NT2/D1 (cell line): ENCODE measurements at regions not wholly inside any gene's neighbourhood (a gene's known extent, or its start where the extent isn't known, plus 50 kb on each side); places are given as distances from the start of the nearest gene placed in this dataset.
A peak's percentile ranks its signal among the peaks of the same experiment; 100 is the strongest.

Source experiments
- DNase-seq: peaks from one replicate; pipeline ENCODE4 v3.0.0-alpha.2; 2011; ENCODE audit warnings: low read depth, low spot score
- H3K27me3 ChIP-seq: 2 replicates; pipeline ENCODE4 v1.6.0; 2011; ENCODE audit warnings: mild to moderate bottlenecking; ENCODE audit not compliant: insufficient read length, insufficient read depth
- H3K36me3 ChIP-seq: 2 replicates; pipeline ENCODE4 v1.6.1; 2011; ENCODE audit warnings: mild to moderate bottlenecking, low read length, mixed read lengths; ENCODE audit not compliant: insufficient read depth, insufficient read length
- H3K4me1 ChIP-seq: 2 replicates; pipeline ENCODE4 v1.5.1; 2011; ENCODE audit not compliant: insufficient read depth, insufficient read length
- H3K4me3 ChIP-seq: 2 replicates; pipeline ENCODE4 v1.5.1; 2011; ENCODE audit warnings: low read depth; ENCODE audit not compliant: insufficient read length
- H3K9ac ChIP-seq: 2 replicates; pipeline ENCODE4 v1.6.0; 2011; ENCODE audit warnings: low read depth; ENCODE audit not compliant: insufficient read length
- H3K9me3 ChIP-seq: 2 replicates; pipeline ENCODE4 v1.5.1; 2011; ENCODE audit warnings: mild to moderate bottlenecking, low read length; ENCODE audit not compliant: insufficient read depth
- SUZ12 ChIP-seq: IDR thresholded peaks from 2 replicates; pipeline ENCODE4 v1.6.1; 2011; ENCODE audit not compliant: insufficient read length, insufficient read depth; ENCODE audit errors: extremely low read depth
- YY1 ChIP-seq: IDR thresholded peaks from 2 replicates; pipeline ENCODE4 v1.6.1; 2011; ENCODE audit not compliant: insufficient read length, insufficient read depth
- ZNF274 ChIP-seq: IDR thresholded peaks from 2 replicates; pipeline ENCODE4 v1.6.1; 2011; ENCODE audit warnings: mild to moderate bottlenecking, low read depth, low read length

- no peaks in the 10 kb centered on the region for H3K4me1 ChIP-seq
- TF ChIP-seq SUZ12 (no peak), YY1 (no peak), ZNF274 (no peak)
- no peaks in the 10 kb centered on the region; the same call in 1 of the 2 replicates for H3K9me3 ChIP-seq
- no peaks in the 10 kb centered on the region for H3K36me3 ChIP-seq
- DNase-seq = no peak
- peaks cover 89% of the 10 kb centered on the region for H3K27me3 ChIP-seq
- H3K4me3 ChIP-seq = no peak overlapping the region
- H3K9ac ChIP-seq = no peak overlapping the region
Measured at GRCh38 chr20:61119794-61120410, 132.2 kb upstream of the CDH4 start.

DNA sequence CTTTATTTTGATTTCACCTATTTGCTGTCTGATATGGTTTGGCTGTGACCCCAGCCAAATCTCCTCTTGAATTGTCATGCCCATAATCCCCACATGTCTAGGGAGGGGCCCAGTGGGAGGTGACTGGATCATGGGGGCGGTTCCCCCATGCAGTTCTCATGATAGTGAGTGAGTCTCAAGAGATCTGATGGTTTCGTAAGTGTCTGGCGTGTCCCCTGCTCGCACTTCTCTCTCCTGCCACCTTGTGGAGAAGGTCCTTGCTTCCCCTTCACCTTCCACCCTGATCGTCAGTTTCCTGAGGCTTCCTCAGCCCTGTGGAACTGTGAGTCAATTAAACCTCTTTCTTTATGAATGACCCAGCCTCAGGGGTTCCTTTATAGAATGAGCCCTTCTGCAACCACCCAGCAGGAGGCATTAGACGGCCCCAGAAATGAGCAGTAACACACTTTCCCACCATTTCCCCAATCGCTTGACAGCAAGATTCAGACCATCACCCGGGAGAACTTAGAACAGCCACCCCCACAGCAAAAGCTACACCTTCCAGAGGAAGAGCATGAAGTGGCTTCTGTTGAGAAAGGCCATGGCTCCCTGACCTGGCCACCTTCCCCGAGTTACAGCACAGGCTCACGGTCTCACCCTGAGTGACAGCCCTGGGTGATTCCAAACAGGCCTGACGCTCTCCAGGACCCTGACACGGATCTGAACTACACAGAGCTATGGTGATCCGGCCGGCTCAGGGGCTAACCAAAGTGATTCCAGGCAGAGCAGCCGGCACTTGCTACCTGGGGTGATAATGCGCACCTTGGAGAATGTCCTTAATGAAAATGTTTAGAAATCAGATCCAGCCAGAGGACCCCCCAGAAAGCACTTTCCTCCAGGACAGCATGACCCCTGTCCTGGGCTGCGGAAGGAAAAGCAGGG, 131.2 kb upstream of the CDH4 start:
- TF ChIP-seq YY1 = no peak
- TF ChIP-seq SUZ12 = no peak
- TF ChIP-seq ZNF274 = no peak
- Histone ChIP-seq H3K4me3 (no peak overlapping the region), H3K36me3 (no peaks in the 10 kb centered on the region), H3K27me3 (peaks cover 89% of the 10 kb centered on the region), H3K9ac (no peak overlapping the region), H3K9me3 (no peaks in the 10 kb centered on the region; the same call in 1 of the 2 replicates), H3K4me1 (no peaks in the 10 kb centered on the region)
- peak; percentile 62 for DNase-seq

GRCh38 chr20:61121661-61122060, 130.4 kb upstream of the CDH4 start:
- DNase-seq = no peak
- H3K9ac ChIP-seq = no peak overlapping the region
- peaks cover 89% of the 10 kb centered on the region for H3K27me3 ChIP-seq
- no peak overlapping the region for H3K4me3 ChIP-seq
- H3K36me3 ChIP-seq = no peaks in the 10 kb centered on the region
- no peaks in the 10 kb centered on the region; the same call in 1 of the 2 replicates for H3K9me3 ChIP-seq
- H3K4me1 ChIP-seq = no peaks in the 10 kb centered on the region
- TF ChIP-seq ZNF274 (no peak), SUZ12 (no peak), YY1 (no peak)

DNA sequence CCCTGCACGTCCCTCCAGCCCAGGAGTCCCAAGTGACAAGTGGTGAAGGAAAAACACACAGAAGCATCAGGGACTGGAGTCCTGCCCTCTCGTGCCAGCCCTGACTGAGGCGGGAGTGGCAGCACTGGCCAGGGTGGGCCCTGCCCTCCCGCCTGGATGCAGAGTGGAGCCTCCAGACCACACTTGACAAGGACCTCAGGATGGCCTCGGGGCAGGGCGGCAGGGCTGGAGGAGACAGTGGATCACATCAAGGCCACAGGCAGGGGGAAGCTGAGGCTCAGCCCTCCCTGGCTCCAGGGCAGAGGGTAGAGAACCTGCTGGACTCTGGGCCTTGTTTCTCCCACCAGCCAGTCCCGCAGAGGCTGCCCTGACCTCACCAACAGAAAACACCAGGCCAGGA, 128.8 kb upstream of the CDH4 start:
- Histone ChIP-seq H3K4me3 (no peak overlapping the region), H3K4me1 (no peaks in the 10 kb centered on the region), H3K36me3 (no peaks in the 10 kb centered on the region), H3K27me3 (peaks cover 87% of the 10 kb centered on the region), H3K9me3 (no peaks in the 10 kb centered on the region; the same call in 1 of the 2 replicates), H3K9ac (no peak overlapping the region)
- DNase-seq = no peak
- TF ChIP-seq YY1 (no peak), SUZ12 (no peak), ZNF274 (no peak)

DNA sequence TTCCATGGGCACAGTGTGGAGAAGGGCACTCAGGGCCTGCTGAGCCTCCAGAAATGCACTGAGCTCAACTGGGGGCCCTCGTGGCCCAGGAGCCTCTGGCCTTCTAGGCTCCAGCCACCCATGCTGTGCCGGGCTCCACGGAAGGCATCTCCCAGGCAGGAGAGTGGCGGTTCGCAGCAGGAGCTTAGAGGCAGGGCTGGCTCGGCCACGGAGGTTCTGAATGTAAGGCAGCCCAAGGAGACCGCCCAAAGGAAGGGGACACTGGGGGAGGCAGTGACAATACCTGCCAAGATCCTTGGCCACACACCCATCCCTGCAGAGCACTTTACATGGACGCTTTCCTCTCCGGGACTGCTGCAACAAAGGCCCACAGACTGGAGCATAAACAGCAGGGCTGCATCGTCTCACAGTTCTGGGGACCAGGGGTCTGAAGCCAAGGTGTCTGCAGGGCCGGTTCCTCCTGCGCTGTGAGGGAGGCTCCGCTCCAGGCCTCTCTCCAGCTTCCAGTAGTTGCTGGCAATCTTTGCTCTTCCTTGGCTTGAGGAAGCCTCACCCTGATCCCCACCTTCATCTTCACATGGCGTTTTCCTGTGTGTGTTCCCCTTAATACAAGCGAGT, 128.2 kb upstream of the CDH4 start:
- Histone ChIP-seq H3K36me3 (no peaks in the 10 kb centered on the region), H3K4me1 (no peaks in the 10 kb centered on the region), H3K27me3 (peaks cover 87% of the 10 kb centered on the region), H3K4me3 (no peak overlapping the region), H3K9me3 (no peaks in the 10 kb centered on the region; the same call in 1 of the 2 replicates), H3K9ac (no peak overlapping the region)
- no peak for DNase-seq
- TF ChIP-seq YY1 (no peak), ZNF274 (no peak), SUZ12 (no peak)

DNA sequence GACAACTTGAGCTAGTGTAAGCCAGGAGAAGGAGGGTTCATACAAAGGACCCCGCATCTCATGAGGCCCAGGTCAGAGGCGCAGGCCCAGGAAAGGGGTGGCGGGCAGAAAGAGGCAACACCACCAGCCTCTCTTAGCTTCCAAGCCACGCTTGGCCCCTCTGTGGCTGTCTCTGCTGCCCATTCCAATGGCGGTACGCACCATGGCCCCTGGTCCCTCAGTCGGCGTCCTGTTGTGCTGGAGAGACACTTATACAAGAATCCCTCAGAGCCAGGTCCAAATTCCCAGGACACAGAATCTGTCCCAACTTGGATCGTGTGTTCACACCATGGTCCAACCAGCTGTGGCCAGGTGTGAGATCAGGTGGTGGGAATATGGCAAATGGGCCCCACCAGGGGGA, 127.0 kb upstream of the CDH4 start:
- Histone ChIP-seq H3K27me3 (peaks cover 88% of the 10 kb centered on the region), H3K4me1 (no peaks in the 10 kb centered on the region), H3K4me3 (no peak overlapping the region), H3K36me3 (no peaks in the 10 kb centered on the region), H3K9me3 (no peaks in the 10 kb centered on the region; the same call in 1 of the 2 replicates), H3K9ac (no peak overlapping the region)
- DNase-seq = no peak
- TF ChIP-seq ZNF274 (no peak), YY1 (no peak), SUZ12 (no peak)
